ENCODE measurements at regions not wholly inside any gene's neighbourhood (a gene's known extent, or its start where the extent isn't known, plus 50 kb on each side); places are given as distances from the start of the nearest gene placed in this dataset.
A peak's percentile ranks its signal among the peaks of the same experiment; 100 is the strongest.

GRCh38 chr15:47937834-47938233 is 183.0 kb upstream of the SLC24A5 start:
- Mint-ChIP-seq H3K36me3 (no peaks in the 10 kb centered on the region), H3K4me3 (no peak overlapping the region), H3K27ac (no peak overlapping the region), H3K27me3 (ENCODE audit: low read depth) (peaks cover 2% of the 10 kb centered on the region; the same call in 1 of the 2 replicates), H3K4me1 (0 out of 2 replicates have a peak, but pooled peaks cover 5% of the 10 kb centered on the region), H3K9me3 (no peaks in the 10 kb centered on the region)
- CTCF ChIA-PET, result interaction anchor here (0.8 kb wide), 1 partner anchor 25 kb away, joined by 4 read pairs; no protein-coding TSS in a partner anchor
- DNase-seq (ENCODE audit: low spot score) (no peak), ATAC-seq (no peak)
- POLR2A ChIA-PET, result no interaction called here
- 0 out of 2 replicates have a peak, but pooled peaks have one; percentile 74 for TF ChIP-seq ZNF512 (CRISPR knock-in tag; IDR thresholded peaks at IDR 0.05; ENCODE audit: borderline replicate concordance)
- TF ChIP-seq, protein P1, sequence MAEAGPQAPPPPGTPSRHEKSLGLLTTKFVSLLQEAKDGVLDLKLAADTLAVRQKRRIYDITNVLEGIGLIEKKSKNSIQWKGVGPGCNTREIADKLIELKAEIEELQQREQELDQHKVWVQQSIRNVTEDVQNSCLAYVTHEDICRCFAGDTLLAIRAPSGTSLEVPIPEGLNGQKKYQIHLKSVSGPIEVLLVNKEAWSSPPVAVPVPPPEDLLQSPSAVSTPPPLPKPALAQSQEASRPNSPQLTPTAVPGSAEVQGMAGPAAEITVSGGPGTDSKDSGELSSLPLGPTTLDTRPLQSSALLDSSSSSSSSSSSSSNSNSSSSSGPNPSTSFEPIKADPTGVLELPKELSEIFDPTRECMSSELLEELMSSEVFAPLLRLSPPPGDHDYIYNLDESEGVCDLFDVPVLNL (CRISPR knock-in tag; IDR thresholded peaks at IDR 0.05; ENCODE audit: borderline replicate concordance, low read depth), result no peak

DNA sequence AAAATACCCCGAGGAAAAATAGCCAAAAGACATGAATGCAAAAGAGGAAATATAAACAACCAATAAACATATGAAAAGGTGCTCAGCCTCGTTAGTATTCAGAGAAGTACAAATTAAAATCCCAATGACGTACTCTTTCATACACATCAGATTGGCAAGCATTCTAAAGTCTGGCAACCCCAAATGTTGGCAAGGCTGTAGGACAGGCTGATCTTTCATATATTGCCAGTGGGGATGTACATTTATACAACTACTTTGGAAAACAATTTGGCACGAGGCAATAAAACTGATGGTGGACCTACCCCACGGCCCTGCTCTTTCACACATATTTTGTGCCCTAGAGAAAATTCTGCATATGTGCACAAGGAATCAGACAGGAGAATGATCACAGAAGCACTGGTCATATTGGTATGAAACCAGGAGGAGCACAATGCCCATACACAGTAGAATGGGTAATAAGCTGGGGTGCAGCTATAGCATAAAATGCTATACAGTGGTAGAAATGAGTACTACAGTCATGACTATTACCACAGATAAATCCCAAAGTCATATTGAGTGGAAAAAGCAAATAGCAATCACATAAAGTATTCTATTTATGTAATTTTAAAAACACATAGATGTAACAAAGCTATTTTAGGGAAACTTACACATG is 176.0 kb upstream of the SLC24A5 start:
- DNase-seq (ENCODE audit: low spot score) (no peak), ATAC-seq (no peak)
- Mint-ChIP-seq H3K36me3 (no peaks in the 10 kb centered on the region), H3K4me1 (peaks cover 10% of the 10 kb centered on the region), H3K27ac (no peak overlapping the region), H3K4me3 (no peak overlapping the region), H3K9me3 (peaks cover 3% of the 10 kb centered on the region; the same call in 1 of the 2 replicates), H3K27me3 (ENCODE audit: low read depth) (peaks cover 2% of the 10 kb centered on the region; the same call in 1 of the 2 replicates)
- no peak for TF ChIP-seq ZNF396 (CRISPR knock-in tag; IDR thresholded peaks at IDR 0.05; ENCODE audit: borderline replicate concordance)
- no peak for TF ChIP-seq ZSCAN18 (CRISPR knock-in tag; IDR thresholded peaks at IDR 0.05)
- TF ChIP-seq EMX1 (CRISPR knock-in tag; IDR thresholded peaks at IDR 0.05), result no peak
- TF ChIP-seq JUN (CRISPR knock-in tag; IDR thresholded peaks at IDR 0.05), result no peak
- TF ChIP-seq ZBTB21 (CRISPR knock-in tag; IDR thresholded peaks at IDR 0.05; ENCODE audit: borderline replicate concordance), result no peak
- no peak for TF ChIP-seq CREB1 (CRISPR knock-in tag; IDR thresholded peaks at IDR 0.05)
- TF ChIP-seq, protein P2, sequence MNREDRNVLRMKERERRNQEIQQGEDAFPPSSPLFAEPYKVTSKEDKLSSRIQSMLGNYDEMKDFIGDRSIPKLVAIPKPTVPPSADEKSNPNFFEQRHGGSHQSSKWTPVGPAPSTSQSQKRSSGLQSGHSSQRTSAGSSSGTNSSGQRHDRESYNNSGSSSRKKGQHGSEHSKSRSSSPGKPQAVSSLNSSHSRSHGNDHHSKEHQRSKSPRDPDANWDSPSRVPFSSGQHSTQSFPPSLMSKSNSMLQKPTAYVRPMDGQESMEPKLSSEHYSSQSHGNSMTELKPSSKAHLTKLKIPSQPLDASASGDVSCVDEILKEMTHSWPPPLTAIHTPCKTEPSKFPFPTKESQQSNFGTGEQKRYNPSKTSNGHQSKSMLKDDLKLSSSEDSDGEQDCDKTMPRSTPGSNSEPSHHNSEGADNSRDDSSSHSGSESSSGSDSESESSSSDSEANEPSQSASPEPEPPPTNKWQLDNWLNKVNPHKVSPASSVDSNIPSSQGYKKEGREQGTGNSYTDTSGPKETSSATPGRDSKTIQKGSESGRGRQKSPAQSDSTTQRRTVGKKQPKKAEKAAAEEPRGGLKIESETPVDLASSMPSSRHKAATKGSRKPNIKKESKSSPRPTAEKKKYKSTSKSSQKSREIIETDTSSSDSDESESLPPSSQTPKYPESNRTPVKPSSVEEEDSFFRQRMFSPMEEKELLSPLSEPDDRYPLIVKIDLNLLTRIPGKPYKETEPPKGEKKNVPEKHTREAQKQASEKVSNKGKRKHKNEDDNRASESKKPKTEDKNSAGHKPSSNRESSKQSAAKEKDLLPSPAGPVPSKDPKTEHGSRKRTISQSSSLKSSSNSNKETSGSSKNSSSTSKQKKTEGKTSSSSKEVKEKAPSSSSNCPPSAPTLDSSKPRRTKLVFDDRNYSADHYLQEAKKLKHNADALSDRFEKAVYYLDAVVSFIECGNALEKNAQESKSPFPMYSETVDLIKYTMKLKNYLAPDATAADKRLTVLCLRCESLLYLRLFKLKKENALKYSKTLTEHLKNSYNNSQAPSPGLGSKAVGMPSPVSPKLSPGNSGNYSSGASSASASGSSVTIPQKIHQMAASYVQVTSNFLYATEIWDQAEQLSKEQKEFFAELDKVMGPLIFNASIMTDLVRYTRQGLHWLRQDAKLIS (CRISPR knock-in tag; IDR thresholded peaks at IDR 0.05; ENCODE audit: borderline replicate concordance), result no peak
- no peak for TF ChIP-seq PRRX2 (CRISPR knock-in tag; IDR thresholded peaks at IDR 0.05)
- no peak for TF ChIP-seq USF1 (CRISPR knock-in tag; IDR thresholded peaks at IDR 0.05)
- TF ChIP-seq NR3C1 (CRISPR knock-in tag; conservative IDR thresholded peaks at IDR 0.05; ENCODE audit: low read depth), result no peak
- no peak for TF ChIP-seq TEAD1 (CRISPR knock-in tag; IDR thresholded peaks at IDR 0.05)
- no peak for TF ChIP-seq NFE2L1 (CRISPR knock-in tag; IDR thresholded peaks at IDR 0.05)
- TF ChIP-seq HMGA2 (CRISPR knock-in tag; IDR thresholded peaks at IDR 0.05), result no peak
- TF ChIP-seq ATF2 (CRISPR knock-in tag; IDR thresholded peaks at IDR 0.05; ENCODE audit: borderline replicate concordance, low read depth), result no peak
- no peak for TF ChIP-seq GTF2I (CRISPR knock-in tag; conservative IDR thresholded peaks at IDR 0.05)
- TF ChIP-seq RORB (CRISPR knock-in tag; IDR thresholded peaks at IDR 0.05), result no peak
- TF ChIP-seq GABPB1 (CRISPR knock-in tag; IDR thresholded peaks at IDR 0.05), result no peak
- TF ChIP-seq, protein P3, sequence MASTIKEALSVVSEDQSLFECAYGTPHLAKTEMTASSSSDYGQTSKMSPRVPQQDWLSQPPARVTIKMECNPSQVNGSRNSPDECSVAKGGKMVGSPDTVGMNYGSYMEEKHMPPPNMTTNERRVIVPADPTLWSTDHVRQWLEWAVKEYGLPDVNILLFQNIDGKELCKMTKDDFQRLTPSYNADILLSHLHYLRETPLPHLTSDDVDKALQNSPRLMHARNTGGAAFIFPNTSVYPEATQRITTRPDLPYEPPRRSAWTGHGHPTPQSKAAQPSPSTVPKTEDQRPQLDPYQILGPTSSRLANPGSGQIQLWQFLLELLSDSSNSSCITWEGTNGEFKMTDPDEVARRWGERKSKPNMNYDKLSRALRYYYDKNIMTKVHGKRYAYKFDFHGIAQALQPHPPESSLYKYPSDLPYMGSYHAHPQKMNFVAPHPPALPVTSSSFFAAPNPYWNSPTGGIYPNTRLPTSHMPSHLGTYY (CRISPR knock-in tag; IDR thresholded peaks at IDR 0.05), result no peak
- TF ChIP-seq, protein P4, sequence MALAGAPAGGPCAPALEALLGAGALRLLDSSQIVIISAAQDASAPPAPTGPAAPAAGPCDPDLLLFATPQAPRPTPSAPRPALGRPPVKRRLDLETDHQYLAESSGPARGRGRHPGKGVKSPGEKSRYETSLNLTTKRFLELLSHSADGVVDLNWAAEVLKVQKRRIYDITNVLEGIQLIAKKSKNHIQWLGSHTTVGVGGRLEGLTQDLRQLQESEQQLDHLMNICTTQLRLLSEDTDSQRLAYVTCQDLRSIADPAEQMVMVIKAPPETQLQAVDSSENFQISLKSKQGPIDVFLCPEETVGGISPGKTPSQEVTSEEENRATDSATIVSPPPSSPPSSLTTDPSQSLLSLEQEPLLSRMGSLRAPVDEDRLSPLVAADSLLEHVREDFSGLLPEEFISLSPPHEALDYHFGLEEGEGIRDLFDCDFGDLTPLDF (CRISPR knock-in tag; IDR thresholded peaks at IDR 0.05), result no peak
- ChIA-PET CTCF (interaction anchor here (0.5 to 1.2 kb wide), 4 partner anchors 10 to 172 kb away, joined by 3 to 6 read pairs (median 4); no protein-coding TSS in a partner anchor), POLR2A (no interaction called here)
